ENCODE measurements at regions not wholly inside any gene's neighbourhood (a gene's known extent, or its start where the extent isn't known, plus 50 kb on each side); places are given as distances from the start of the nearest gene placed in this dataset.

- no peak for DNase-seq (ENCODE audit: low read depth in 1 of 2, low spot score in 1 of 2)
Observed at GRCh38 chr11:104365676-104366075, 201.7 kb upstream of the PDGFD start.

DNA sequence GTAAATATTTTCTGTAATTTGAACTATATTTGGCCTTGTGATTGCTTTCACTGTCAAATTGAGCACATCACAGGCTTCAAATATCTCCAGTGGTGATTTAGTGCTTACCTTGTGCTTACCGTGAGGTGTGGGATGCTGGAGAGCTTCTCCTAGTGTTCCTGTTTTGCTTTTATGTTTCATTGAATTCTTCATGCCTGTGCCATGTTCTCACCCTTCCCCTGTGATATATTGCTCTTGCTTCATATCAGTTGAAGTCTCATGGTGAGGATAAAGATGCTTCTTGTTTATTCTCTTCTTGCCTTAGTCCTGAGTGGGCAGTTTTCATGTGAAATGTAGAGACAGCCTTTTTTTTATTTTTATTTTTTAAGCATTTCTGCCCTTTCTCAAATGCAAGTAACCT lies 198.0 kb upstream of the PDGFD start:
- DNase-seq (ENCODE audit: low read depth in 1 of 2, low spot score in 1 of 2): no peak

GRCh38 chr11:104352036-104352435 lies 188.1 kb upstream of the PDGFD start:
- DNase-seq (ENCODE audit: low read depth in 1 of 2, low spot score in 1 of 2): no peak

- DNase-seq (ENCODE audit: low read depth in 1 of 2, low spot score in 1 of 2): no peak
Observed at GRCh38 chr11:104343578-104343977, 179.6 kb upstream of the PDGFD start.

GRCh38 chr11:104340590-104340989 lies 176.6 kb upstream of the PDGFD start:
- no peak for DNase-seq (ENCODE audit: low read depth in 1 of 2, low spot score in 1 of 2)

DNA sequence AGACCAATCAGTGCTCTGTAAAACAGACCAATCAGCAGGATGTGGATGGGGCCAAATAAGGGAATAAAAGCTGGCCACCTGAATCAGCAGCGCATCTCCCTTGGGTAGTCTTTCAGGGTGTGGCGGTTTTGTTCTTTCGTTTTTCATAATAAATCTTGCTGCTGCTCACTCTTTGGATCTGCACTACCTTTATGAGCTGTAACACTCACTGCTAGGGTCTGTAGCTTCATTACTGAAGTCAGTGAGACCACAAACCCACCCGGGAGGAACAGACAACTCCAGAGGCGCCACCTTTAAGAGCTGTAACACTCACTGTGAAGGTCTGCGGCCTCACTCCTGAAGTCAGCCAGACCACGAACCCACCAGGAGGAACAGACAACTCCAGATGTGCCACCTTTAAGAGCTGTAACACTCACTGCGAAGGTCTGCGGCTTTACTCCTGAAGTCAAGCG lies 175.5 kb upstream of the PDGFD start:
- no peak for DNase-seq (ENCODE audit: low read depth in 1 of 2, low spot score in 1 of 2)

GRCh38 chr11:104338186-104338585 lies 174.2 kb upstream of the PDGFD start:
- no peak for DNase-seq (ENCODE audit: low read depth in 1 of 2, low spot score in 1 of 2)

GRCh38 chr11:104337273-104337672 lies 173.3 kb upstream of the PDGFD start:
- DNase-seq (ENCODE audit: low read depth in 1 of 2, low spot score in 1 of 2): no peak

- no peak for DNase-seq (ENCODE audit: low read depth in 1 of 2, low spot score in 1 of 2)
Observed at GRCh38 chr11:104333977-104334376, 170.0 kb upstream of the PDGFD start.

DNA sequence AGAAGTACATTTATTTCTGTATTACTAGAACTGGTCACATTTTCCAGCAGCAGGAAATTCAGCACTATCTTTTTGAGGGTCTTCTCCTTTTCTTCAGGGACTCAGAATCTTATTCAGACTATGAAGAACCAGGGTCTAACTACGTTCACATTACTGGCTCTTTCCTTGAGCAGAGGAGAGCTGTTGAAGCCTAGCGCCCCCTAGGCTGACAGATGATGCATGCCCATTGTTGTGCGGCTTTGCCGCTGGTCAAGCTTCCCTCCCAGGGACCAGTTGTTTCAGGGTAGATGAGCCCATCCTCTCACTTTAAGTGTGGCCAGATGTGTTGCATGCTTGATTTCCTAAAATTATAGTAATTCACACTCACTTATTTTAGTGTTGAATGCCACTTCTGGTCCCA lies 168.2 kb upstream of the PDGFD start:
- DNase-seq (ENCODE audit: low read depth in 1 of 2, low spot score in 1 of 2): no peak

- DNase-seq (ENCODE audit: low read depth in 1 of 2, low spot score in 1 of 2): no peak
Observed at GRCh38 chr11:104329078-104329665, 165.2 kb upstream of the PDGFD start.

DNA sequence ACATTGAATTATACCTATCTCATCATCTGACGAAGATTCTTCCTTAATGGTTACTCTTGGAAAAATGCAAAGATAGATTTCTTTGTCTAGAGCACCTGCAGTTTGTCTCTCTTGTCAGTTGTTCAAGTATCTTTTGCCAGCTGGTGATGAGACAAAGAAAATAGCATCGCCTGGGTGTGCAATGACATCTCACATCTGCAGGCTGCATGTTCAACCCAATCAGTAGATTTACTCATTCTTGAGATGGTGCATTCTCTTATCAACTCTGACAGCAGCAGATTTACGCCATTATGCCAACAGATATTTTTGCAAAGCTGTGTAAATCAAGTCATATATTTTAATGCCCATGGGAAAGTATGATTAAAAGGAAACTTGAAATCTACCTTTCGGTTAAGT lies 164.6 kb upstream of the PDGFD start:
- DNase-seq (ENCODE audit: low read depth in 1 of 2, low spot score in 1 of 2): no peak

DNA sequence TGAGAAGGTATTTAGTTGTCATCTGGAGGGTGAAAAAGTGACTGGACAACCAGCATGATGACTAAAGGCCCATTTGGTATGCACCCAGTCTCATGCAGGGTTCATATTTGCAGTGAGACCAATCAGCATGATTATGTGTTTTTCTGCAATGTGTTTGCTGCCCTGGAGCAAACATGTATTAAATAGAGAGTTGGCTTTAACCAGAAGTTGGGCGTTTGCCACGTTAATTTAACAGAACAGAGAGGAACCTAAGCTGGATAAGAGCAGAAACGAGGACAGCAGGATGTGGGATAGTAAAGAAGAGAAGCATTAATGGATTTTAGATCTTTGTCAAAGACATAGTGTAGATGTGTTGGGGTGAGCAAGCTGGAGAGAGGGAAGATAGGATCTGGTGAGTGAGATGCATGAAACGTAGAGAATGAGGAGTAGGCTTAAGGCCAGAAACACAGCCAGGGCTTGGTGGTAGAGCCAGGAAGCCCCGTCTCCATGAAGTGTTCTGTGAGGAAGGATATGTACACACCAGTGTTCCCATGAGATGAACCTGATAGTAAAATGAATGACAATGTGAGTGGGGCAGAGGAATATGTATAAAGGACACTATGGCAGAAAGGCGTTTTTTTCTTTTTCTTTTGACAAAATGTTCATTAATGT lies 164.0 kb upstream of the PDGFD start:
- DNase-seq (ENCODE audit: low read depth in 1 of 2, low spot score in 1 of 2): no peak

GRCh38 chr11:104325093-104325492 lies 161.1 kb upstream of the PDGFD start:
- no peak for DNase-seq (ENCODE audit: low read depth in 1 of 2, low spot score in 1 of 2)

GRCh38 chr11:104324276-104324675 lies 160.3 kb upstream of the PDGFD start:
- no peak for DNase-seq (ENCODE audit: low read depth in 1 of 2, low spot score in 1 of 2)

- no peak for DNase-seq (ENCODE audit: low read depth in 1 of 2, low spot score in 1 of 2)
Observed at GRCh38 chr11:104323841-104324240, 159.9 kb upstream of the PDGFD start.

DNA sequence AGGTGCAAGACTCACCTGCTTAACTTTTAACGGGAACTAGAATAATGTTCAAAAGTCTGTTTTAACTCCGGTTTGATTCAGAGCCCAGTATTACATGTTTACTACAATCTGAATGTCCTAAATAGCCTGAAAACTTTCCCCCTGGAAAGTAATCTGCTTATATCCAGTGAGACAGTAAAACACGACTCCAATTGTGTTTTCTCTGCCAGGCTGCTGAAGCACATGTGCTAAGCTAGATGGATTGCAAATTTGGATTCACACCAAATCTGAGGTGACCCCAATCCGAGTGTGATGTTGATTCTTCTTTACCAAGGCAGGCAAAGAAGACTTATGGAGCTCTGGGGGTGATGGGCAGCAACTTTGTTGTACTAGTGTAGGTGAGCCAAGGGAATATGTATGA lies 158.7 kb upstream of the PDGFD start:
- no peak for DNase-seq (ENCODE audit: low read depth in 1 of 2, low spot score in 1 of 2)

DNA sequence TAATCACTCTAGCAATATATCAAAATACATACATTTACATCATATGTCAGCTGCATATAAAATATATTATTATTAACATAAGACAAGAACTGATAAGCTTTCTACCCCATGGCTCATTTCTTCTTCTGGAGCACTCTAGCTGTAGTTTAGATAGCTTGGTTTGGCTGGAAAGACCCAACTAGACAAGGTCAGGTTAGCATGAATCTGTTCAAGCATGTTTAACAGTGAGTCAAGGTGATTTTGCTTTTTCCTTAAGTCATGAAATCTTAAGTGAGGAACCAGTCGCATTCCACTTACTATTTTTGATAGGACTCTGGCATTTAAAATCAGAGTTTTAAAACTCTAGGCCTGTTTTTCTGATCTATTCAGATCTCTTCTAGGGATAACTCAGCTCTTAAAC lies 157.0 kb upstream of the PDGFD start:
- no peak for DNase-seq (ENCODE audit: low read depth in 1 of 2, low spot score in 1 of 2)

DNA sequence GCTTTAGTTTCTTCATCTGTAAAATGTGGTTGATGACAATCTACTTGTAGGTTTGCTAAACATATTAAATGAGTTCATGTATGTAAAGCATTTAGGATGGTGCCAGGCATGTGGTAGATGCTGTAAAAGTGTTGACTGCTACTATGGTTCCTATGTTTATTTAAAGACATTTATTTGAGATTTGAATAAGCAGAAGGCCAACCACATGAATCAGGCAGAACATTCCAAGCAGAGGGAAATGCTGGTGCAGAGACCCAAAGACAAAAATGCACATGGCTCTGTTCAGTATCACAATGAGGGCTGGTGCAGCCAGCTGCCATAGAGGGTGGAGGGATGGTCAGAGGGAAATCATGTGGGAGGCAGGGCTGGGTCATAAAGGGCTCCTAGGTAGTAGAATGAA lies 156.2 kb upstream of the PDGFD start:
- no peak for DNase-seq (ENCODE audit: low read depth in 1 of 2, low spot score in 1 of 2)

DNA sequence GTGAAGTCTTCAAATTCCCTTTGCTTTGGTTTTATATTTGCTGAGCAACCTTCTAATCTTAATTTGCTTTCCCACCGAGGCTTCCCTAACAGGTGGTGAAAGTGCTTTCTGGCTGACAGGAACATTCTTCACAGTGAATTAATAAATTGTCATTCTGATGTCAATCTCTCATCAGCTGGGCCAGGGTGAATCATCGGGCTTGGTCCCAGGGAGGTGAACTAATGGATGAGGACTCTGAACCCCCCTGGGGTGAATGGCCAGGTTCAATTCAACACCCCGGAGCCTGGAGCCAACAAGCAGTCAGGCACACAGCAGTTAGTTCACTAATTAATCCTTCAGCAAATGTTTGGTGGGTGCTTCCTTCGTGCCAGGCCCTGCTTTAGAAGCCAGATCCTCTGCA lies 155.4 kb upstream of the PDGFD start:
- no peak for DNase-seq (ENCODE audit: low read depth in 1 of 2, low spot score in 1 of 2)

DNA sequence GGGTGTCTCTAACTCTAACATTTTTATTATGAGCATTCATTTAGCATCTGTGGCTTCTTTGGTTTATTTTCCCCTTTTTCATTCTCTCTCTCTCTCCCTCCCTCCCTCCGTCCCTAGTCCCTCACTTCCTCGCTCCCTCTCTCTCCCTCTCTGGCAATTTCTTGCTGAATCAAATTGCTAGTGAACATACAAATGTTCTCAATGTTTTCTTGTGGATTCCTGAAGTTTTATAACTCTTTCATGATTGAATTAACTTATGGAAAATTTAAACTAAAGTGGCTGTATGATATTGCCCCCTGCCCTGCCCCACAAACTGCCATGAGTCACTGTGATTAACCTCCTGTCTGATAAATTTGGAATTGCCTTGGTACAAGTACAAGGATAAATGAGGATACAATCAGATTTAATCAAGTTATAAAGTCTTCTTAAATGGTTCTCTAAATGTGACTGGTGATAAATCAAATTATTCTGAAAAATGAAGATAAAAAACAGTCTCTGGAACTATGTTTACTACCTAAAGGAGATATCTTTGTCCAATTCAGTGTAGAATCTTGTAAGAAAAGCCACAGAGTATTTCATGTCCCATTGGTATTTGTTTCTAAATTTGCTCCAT lies 143.0 kb upstream of the PDGFD start:
- no peak for DNase-seq (ENCODE audit: low read depth in 1 of 2, low spot score in 1 of 2)

- DNase-seq (ENCODE audit: low read depth in 1 of 2, low spot score in 1 of 2): no peak
Observed at GRCh38 chr11:104301776-104302175, 137.8 kb upstream of the PDGFD start.

DNA sequence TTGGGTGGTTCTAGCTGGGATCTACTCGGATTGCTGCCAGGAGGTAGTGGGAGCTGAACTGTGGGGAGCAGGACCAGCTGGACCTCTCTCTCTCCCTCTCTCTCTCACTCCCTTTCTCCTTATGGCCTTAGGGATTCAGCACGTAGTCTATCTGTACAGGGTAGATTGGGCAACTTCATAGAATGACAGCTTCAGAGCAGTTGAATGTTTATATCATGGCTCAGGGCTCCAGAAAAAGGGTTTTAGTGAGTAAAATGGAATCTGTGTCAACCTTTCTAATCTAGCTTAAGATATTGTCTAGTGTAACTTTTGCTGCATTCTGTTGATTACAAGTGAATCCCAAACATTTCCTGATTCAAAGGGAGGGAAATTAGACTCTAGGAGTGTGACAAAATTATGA lies 127.7 kb upstream of the PDGFD start:
- DNase-seq (ENCODE audit: low read depth in 1 of 2, low spot score in 1 of 2): no peak

All from activated T-helper 1 cell treated with anti-CD3 and anti-CD28 coated beads, Interleukin-2, amount 50 U/mL, for 16 hours (primary cell).